Astrocyte (in vitro differentiated cells and primary cell): ENCODE measurements at regions not wholly inside any gene's neighbourhood (a gene's known extent, or its start where the extent isn't known, plus 50 kb on each side); places are given as distances from the start of the nearest gene placed in this dataset.

Experiments used
- CTCF ChIP-seq: IDR thresholded peaks from 2 replicates; pipeline ENCODE4 v1.5.1; 2011; ENCODE audit warnings: low read depth, mild to moderate bottlenecking, inconsistent platforms, low read length, moderate library complexity; ENCODE audit not compliant: insufficient read depth
- EZH2 ChIP-seq: IDR thresholded peaks from 2 replicates; pipeline ENCODE4 v1.6.1; 2012; ENCODE audit warnings: mild to moderate bottlenecking, low read length, inconsistent platforms; ENCODE audit not compliant: insufficient read depth

DNA sequence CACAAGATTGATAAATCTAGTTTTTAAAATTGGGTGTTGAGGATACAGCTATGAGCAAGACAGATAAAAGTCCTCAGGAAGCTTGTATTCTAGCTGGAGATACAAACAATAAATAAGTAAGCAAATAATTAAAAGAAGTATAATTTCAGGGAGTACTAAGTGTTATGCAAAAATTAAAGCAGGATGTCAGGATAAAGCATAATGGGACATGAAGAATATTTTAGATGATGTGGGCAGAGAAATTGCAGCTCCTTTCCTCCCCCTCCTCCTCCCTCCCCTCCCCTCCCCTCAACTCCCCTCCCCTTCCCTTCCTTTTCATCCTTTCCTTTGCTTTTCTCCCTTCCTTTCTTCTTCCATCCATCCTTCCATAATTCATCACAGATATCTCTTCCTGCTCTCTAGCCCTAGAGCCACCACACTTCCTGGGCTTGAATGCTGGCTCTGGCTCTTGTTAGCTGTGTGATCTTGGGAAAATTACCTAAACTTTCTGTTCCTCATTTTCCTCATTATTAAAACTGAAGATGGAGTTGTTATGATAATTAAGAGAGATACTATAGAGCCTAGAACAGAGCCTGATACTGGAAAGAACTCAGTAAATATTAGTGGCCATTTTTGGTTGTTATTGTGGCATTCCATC is 323.9 kb downstream of the AACS start:
- TF ChIP-seq CTCF = no peak
- TF ChIP-seq EZH2 = no peak
